ENCODE measurements at regions not wholly inside any gene's neighbourhood (a gene's known extent, or its start where the extent isn't known, plus 50 kb on each side); places are given as distances from the start of the nearest gene placed in this dataset.

GRCh38 chr6:40963019-40963418, 76.0 kb downstream of the UNC5CL start:
- H3K4me3 ChIP-seq (ENCODE audit: insufficient read depth, low read length, poor library complexity, severe bottlenecking): no peak overlapping the region

GRCh38 chr6:40962241-40962640, 76.8 kb downstream of the UNC5CL start:
- Histone ChIP-seq H2AFZ (ENCODE audit: low read depth, low read length, severe bottlenecking) (no peak overlapping the region), H3K4me3 (ENCODE audit: insufficient read depth, low read length, poor library complexity, severe bottlenecking) (no peak overlapping the region), H3F3A (ENCODE audit: insufficient read depth) (no peaks in the 10 kb centered on the region), H3K9me3 (ENCODE audit: insufficient read depth, low read length) (no peaks in the 10 kb centered on the region), H3K36me3 (ENCODE audit: low read length) (no peaks in the 10 kb centered on the region), H3K9ac (ENCODE audit: low read length) (no peak overlapping the region), H3K27me3 (ENCODE audit: low read length) (no peaks in the 10 kb centered on the region), H3K27ac (ENCODE audit: low read depth, low read length) (no peak overlapping the region), H3K79me2 (ENCODE audit: insufficient read depth, low read length) (no peaks in the 10 kb centered on the region), H3K4me2 (ENCODE audit: low read depth, low read length, poor library complexity, severe bottlenecking) (no peak overlapping the region), H3K9me2 (replicated peaks; ENCODE audit: insufficient read depth, low read length) (no peaks in the 10 kb centered on the region), H4K20me1 (ENCODE audit: low read depth, low read length) (no peaks in the 10 kb centered on the region)
- TF ChIP-seq CTCF (IDR thresholded peaks at IDR 0.05; ENCODE audit: insufficient read depth, low read length, poor library complexity, severe bottlenecking) (no peak), EZH2phosphoT487 (conservative IDR thresholded peaks at IDR 0.05; ENCODE audit: low read length) (no peak)

More at GRCh38 chr6:40963019-40963418, 76.0 kb downstream of the UNC5CL start:
- H4K20me1 ChIP-seq (ENCODE audit: low read depth, low read length): no peaks in the 10 kb centered on the region
- no peak overlapping the region for H3K9ac ChIP-seq (ENCODE audit: low read length)
- H3K36me3 ChIP-seq (ENCODE audit: low read length): no peaks in the 10 kb centered on the region
- no peak overlapping the region for H2AFZ ChIP-seq (ENCODE audit: low read depth, low read length, severe bottlenecking)
- H3K9me3 ChIP-seq (ENCODE audit: insufficient read depth, low read length): no peaks in the 10 kb centered on the region
- H3K79me2 ChIP-seq (ENCODE audit: insufficient read depth, low read length): no peaks in the 10 kb centered on the region
- no peaks in the 10 kb centered on the region for H3K27me3 ChIP-seq (ENCODE audit: low read length)
- TF ChIP-seq CTCF (IDR thresholded peaks at IDR 0.05; ENCODE audit: insufficient read depth, low read length, poor library complexity, severe bottlenecking) (no peak), EZH2phosphoT487 (conservative IDR thresholded peaks at IDR 0.05; ENCODE audit: low read length) (no peak)
- H3F3A ChIP-seq (ENCODE audit: insufficient read depth): no peaks in the 10 kb centered on the region
- no peaks in the 10 kb centered on the region for H3K9me2 ChIP-seq (replicated peaks; ENCODE audit: insufficient read depth, low read length)
- H3K4me2 ChIP-seq (ENCODE audit: low read depth, low read length, poor library complexity, severe bottlenecking): no peak overlapping the region
- no peak overlapping the region for H3K27ac ChIP-seq (ENCODE audit: low read depth, low read length)

DNA sequence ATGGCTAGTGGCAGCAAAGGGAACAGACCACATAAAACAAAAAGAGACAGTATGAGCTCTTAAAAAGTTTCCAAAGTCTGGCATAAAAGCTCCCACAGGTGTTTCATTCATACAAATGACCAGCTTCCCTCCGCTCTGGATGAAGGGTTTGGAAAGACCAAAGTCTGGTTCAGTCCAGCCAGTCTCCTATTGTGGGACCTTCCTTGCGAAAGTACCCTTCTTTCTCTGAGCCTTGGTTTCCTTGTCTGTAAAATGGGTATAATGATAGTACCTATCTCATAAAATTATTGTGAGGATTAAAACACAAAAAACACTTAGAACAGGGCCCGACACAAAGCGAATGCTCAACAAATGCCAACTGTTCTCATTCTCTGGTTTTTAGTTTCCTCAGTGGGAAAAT, 77.2 kb downstream of the UNC5CL start:
- Histone ChIP-seq H3K27ac (ENCODE audit: low read depth, low read length) (no peak overlapping the region), H3K27me3 (ENCODE audit: low read length) (no peaks in the 10 kb centered on the region), H4K20me1 (ENCODE audit: low read depth, low read length) (no peaks in the 10 kb centered on the region), H3K79me2 (ENCODE audit: insufficient read depth, low read length) (no peaks in the 10 kb centered on the region), H3K36me3 (ENCODE audit: low read length) (no peaks in the 10 kb centered on the region), H3K9me3 (ENCODE audit: insufficient read depth, low read length) (no peaks in the 10 kb centered on the region), H3F3A (ENCODE audit: insufficient read depth) (no peaks in the 10 kb centered on the region), H2AFZ (ENCODE audit: low read depth, low read length, severe bottlenecking) (no peak overlapping the region), H3K9me2 (replicated peaks; ENCODE audit: insufficient read depth, low read length) (no peaks in the 10 kb centered on the region), H3K9ac (ENCODE audit: low read length) (no peak overlapping the region), H3K4me2 (ENCODE audit: low read depth, low read length, poor library complexity, severe bottlenecking) (no peak overlapping the region), H3K4me3 (ENCODE audit: insufficient read depth, low read length, poor library complexity, severe bottlenecking) (no peak overlapping the region)
- TF ChIP-seq CTCF (IDR thresholded peaks at IDR 0.05; ENCODE audit: insufficient read depth, low read length, poor library complexity, severe bottlenecking) (no peak), EZH2phosphoT487 (conservative IDR thresholded peaks at IDR 0.05; ENCODE audit: low read length) (no peak)
